ENCODE measurements at regions not wholly inside any gene's neighbourhood (a gene's known extent, or its start where the extent isn't known, plus 50 kb on each side); places are given as distances from the start of the nearest gene placed in this dataset.

DNA sequence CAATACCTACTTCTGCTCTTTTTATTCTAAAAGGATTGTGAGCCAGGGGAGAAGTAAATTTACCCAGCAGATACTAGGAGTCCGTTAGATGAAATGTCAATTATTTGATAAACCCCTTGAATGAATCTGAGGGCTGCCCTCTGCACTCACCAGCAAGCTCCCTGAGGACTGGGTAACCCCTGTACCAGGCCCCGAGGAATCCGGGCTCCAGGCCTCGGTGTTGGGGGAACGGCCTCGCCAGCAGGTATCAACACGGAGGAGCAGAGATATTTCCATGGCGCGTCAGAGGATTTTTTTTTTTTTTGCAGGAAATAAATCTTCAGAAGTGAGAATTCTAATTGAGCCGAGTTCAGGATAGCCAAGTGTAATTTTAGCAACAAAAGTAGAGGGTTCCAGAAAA, 1408.8 kb downstream of the BRD1 start:
- Histone ChIP-seq H3K79me2 (ENCODE audit: control insufficient read depth, low read length) (no peaks in the 10 kb centered on the region), H3K27me3 (ENCODE audit: control insufficient read depth, low read length) (0 out of 2 replicates have a peak, but pooled peaks cover 3% of the 10 kb centered on the region), H3K4me1 (ENCODE audit: control insufficient read depth, low read length) (no peaks in the 10 kb centered on the region), H3K4me3 (ENCODE audit: low read length) (no peak overlapping the region), H3F3A (ENCODE audit: control insufficient read depth, insufficient read depth) (no peaks in the 10 kb centered on the region), H3K9me3 (ENCODE audit: control insufficient read depth, insufficient read depth, low read length) (no peaks in the 10 kb centered on the region), H3K9me2 (replicated peaks; ENCODE audit: control insufficient read depth, low read length) (no peaks in the 10 kb centered on the region), H3K36me3 (ENCODE audit: control insufficient read depth, low read length) (no peaks in the 10 kb centered on the region), H3K4me2 (ENCODE audit: low read length) (no peak overlapping the region), H4K20me1 (ENCODE audit: control insufficient read depth, insufficient read depth, low read depth, low read length) (no peaks in the 10 kb centered on the region), H3K27ac (ENCODE audit: low read depth, low read length) (no peak overlapping the region)
- TF ChIP-seq, protein P1, sequence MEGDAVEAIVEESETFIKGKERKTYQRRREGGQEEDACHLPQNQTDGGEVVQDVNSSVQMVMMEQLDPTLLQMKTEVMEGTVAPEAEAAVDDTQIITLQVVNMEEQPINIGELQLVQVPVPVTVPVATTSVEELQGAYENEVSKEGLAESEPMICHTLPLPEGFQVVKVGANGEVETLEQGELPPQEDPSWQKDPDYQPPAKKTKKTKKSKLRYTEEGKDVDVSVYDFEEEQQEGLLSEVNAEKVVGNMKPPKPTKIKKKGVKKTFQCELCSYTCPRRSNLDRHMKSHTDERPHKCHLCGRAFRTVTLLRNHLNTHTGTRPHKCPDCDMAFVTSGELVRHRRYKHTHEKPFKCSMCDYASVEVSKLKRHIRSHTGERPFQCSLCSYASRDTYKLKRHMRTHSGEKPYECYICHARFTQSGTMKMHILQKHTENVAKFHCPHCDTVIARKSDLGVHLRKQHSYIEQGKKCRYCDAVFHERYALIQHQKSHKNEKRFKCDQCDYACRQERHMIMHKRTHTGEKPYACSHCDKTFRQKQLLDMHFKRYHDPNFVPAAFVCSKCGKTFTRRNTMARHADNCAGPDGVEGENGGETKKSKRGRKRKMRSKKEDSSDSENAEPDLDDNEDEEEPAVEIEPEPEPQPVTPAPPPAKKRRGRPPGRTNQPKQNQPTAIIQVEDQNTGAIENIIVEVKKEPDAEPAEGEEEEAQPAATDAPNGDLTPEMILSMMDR (IDR thresholded peaks at IDR 0.05; ENCODE audit: low read depth, low read length, poor library complexity, severe bottlenecking): no peak
- no peak for TF ChIP-seq EZH2phosphoT487 (IDR thresholded peaks at IDR 0.05; ENCODE audit: borderline replicate concordance, low read length)

DNA sequence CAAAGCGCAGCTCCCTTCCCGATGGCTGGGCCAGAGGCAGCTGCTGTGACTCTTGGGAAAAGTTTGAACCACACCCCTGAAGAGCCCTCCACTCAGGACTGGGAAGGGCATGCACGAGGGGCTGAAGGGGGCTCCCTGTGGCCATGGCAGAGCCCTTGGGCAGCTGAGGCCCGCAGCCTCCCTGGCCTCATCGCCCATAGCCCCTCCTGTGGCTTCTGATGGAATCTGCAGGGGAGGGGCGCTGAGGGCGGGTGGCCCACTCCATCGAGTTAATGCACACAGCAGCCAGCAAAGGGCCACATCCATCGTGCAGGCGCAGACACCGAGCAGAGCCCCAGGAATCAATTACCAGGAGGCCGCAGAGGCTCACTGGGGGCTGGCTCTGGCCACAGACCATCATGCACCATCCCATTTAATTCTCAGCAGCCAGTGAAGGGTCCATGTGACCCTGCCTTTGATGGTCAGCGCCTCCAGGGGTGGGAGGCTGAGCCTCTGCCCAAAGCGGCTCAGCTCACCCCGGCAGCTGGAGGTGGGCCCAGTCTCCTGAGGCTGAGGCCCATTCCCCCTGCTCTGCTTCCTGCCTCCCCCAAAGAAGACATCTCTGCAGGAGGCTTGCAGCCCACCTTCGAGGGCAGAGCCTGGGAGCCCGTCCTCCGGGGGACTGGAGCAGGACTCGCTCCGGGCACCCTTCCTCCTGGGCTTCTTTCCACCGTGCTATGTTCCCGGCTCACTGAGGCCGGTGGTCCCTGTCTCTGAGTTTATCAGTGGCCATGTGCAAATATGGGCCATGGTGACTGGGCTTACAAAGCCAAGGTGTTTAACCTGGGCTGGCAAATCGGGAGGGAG, 1410.2 kb downstream of the BRD1 start:
- Histone ChIP-seq H3K9me2 (replicated peaks; ENCODE audit: control insufficient read depth, low read length) (no peaks in the 10 kb centered on the region), H3K9me3 (ENCODE audit: control insufficient read depth, insufficient read depth, low read length) (no peaks in the 10 kb centered on the region), H3K36me3 (ENCODE audit: control insufficient read depth, low read length) (no peaks in the 10 kb centered on the region), H3K27ac (ENCODE audit: low read depth, low read length) (no peak overlapping the region), H3F3A (ENCODE audit: control insufficient read depth, insufficient read depth) (no peaks in the 10 kb centered on the region), H3K4me3 (ENCODE audit: low read length) (no peak overlapping the region), H4K20me1 (ENCODE audit: control insufficient read depth, insufficient read depth, low read depth, low read length) (no peaks in the 10 kb centered on the region), H3K27me3 (ENCODE audit: control insufficient read depth, low read length) (0 out of 2 replicates have a peak, but pooled peaks cover 3% of the 10 kb centered on the region), H3K4me1 (ENCODE audit: control insufficient read depth, low read length) (no peaks in the 10 kb centered on the region), H3K79me2 (ENCODE audit: control insufficient read depth, low read length) (no peaks in the 10 kb centered on the region), H3K4me2 (ENCODE audit: low read length) (no peak overlapping the region)
- no peak for TF ChIP-seq EZH2phosphoT487 (IDR thresholded peaks at IDR 0.05; ENCODE audit: borderline replicate concordance, low read length)
- TF ChIP-seq, protein P1 (IDR thresholded peaks at IDR 0.05; ENCODE audit: low read depth, low read length, poor library complexity, severe bottlenecking): no peak

DNA sequence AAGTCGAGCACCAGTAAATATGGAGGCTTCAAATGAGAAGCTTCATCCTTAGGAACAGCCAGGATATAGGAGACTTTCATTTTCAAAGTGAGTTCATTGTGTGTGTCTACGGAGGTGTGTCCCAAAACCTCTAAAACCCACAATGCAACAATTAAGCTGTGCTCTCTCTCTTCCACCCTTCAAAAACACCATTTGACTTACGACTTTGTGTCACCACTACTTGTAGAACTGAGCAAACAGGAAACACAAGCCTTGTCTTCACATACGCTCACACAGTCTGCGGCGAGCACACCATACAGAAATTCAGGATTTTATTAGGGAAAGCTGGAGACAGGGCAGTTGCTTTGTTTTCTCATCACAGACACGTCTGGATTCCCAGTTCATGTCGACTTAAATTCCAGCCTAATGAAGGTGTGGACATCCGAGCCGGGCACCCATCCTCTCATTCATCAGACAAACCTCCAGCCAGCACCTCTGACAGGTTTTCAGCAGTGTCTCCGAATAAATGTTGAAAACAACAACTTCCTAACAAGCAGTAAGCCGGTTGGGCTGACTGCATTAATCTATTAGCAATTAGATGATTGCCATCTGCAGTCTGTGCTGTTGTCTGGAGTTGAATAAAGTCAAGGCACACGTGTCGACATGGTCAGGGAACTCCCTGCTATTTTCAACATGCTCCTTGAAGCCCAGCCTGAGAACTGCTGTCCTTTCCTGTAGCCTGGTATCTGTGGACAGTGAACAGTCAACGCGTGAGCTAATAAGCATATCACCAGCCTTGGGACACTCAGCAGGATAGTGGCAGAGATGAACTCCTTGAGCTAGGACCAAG, 1411.1 kb downstream of the BRD1 start:
- no peak for TF ChIP-seq EZH2phosphoT487 (IDR thresholded peaks at IDR 0.05; ENCODE audit: borderline replicate concordance, low read length)
- TF ChIP-seq, protein P1 (IDR thresholded peaks at IDR 0.05; ENCODE audit: low read depth, low read length, poor library complexity, severe bottlenecking): no peak
- Histone ChIP-seq H3K9me2 (replicated peaks; ENCODE audit: control insufficient read depth, low read length) (no peaks in the 10 kb centered on the region), H3K27me3 (ENCODE audit: control insufficient read depth, low read length) (0 out of 2 replicates have a peak, but pooled peaks cover 3% of the 10 kb centered on the region), H3K4me3 (ENCODE audit: low read length) (no peak overlapping the region), H3K4me1 (ENCODE audit: control insufficient read depth, low read length) (no peaks in the 10 kb centered on the region), H3K27ac (ENCODE audit: low read depth, low read length) (no peak overlapping the region), H4K20me1 (ENCODE audit: control insufficient read depth, insufficient read depth, low read depth, low read length) (no peaks in the 10 kb centered on the region), H3K4me2 (ENCODE audit: low read length) (no peak overlapping the region), H3K9me3 (ENCODE audit: control insufficient read depth, insufficient read depth, low read length) (no peaks in the 10 kb centered on the region), H3F3A (ENCODE audit: control insufficient read depth, insufficient read depth) (no peaks in the 10 kb centered on the region), H3K79me2 (ENCODE audit: control insufficient read depth, low read length) (no peaks in the 10 kb centered on the region), H3K36me3 (ENCODE audit: control insufficient read depth, low read length) (no peaks in the 10 kb centered on the region)
